ENCODE measurements at regions not wholly inside any gene's neighbourhood (a gene's known extent, or its start where the extent isn't known, plus 50 kb on each side); places are given as distances from the start of the nearest gene placed in this dataset.

DNA sequence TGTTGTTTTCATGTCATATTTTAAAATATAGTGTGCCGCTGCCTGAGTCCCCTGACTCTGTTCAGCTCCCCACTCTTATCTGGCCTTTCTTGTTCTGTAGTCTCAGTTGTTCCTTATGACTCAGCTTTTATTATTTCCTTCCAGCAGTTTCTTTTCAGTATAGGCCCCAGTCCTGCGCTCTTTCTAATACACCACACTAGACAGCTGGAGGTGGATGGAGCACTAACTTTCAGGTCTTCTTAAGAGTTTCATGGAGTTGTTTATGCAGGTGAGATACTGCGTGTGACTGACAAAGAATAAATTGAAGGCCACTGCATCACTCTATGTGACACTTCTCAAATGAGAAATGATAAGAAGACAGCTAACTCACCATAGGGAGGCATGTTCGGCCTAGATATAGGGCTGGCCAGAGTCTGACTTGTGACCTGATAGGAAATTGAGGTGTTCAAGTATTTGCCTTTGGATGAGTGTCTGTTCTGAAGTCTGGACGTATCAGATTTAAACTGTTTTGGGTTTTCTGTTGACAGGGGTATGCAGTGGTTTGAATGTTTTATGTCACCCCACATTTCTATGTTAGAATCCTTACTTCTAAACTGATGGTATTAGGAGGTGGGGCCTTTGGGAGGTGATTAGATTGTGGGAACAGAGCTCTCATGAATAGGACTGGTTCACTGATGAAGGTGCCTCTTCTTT is 60.8 kb upstream of the CLMN start:
- no peak for DNase-seq

DNA sequence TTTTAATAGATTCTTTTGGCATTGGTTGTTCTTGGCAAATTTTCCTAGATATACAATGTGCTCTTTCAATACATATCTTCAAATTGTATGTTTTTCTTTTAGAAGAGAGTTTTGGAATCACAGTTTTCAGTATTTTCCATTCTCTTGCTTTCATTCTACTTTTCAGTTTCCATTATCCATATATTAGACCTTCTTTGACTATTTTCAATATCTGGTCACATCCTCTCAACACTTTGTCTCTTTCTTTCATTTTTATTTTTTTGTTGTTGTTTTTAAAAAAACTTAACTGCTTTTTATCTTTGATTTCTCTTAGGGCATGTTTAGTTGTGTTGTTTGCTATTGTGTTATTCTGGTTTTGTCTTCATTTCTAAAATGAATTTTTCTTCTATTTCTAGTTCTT is 59.9 kb upstream of the CLMN start:
- no peak for DNase-seq

DNA sequence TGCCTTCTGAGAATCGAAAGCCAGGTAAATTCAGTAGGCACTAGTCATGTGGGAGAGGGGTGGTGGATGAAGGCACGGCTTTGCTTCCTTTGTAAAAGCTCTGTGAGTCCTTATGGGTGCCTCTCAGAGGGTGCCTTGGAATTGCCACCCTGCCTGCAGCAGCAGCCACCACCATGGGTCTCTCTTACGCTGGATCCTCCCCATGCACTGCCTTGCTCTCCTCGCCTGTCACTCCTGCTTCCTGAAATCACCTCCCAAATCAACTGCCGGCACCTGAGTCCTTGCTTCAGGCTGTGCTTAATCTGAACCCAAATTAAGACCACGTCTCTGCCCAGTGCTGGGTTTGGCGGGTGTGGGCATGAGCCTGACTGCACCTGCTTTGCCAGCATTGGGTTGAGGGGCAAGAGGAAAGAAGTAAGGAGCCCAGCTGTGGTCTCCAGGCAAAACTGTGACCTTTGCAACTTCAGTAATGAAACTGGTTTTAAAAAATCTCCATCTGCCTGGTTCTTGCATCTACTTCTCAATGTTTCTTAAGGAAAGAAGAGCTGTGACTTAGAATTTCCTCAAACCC is 55.9 kb upstream of the CLMN start:
- DNase-seq: no peak

DNA sequence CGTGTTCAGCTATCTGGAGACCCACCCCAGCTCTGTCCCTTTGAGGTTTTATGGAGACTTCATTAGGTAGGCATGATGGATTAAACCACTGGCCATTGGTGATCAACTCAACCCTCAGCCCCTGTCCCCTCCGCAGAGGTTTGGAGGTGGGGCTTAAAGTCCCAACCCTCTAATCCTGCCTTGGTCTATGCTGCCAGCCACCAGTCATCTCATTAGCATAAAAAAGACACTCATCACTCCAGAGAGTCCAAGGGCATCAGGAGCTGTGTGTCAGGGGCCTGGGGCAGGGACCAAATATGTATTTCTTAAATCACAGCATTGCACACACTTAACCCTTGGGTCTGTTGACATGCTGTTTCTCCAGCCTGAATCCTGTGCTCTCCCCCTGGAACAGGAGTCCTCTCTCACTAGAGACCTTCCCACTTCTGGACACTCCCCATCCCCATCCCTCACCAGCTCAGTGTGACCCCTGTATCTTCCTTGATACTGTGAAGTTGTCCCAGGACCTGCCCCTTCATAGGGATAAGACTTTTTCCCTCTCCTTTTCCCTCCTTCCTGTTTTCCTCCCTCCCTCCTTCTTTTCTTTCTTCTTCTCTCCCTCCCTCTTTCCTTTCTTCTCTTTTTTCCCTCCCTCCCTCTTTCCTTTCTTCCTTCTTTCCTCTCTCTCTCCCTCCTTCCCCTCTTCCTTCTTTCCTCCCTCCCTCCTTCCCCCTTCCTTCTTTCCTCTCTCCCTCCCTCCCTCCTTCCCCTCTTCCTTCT is 54.7 kb upstream of the CLMN start:
- DNase-seq: no peak

DNA sequence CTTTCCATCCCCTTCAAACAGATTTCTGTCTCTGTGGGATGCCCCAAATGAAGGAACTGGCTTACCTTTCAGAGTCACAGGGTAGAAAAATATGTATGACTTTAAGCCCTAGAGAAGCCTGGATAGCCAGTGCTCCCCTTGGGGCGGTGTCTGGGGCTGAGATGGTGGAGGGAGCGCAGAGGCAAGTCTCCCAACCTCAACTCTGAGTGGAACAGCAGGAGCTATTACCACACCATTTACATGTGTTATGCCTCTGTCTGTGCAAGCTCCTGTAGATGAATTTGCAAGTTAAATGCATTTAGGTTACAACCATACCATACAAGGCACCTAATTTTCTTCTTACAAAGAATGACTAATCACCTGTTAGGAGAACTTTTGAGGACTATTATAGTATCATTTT is 50.4 kb upstream of the CLMN start:
- DNase-seq: no peak

Measured in 8988T (cell line).